ENCODE measurements at regions not wholly inside any gene's neighbourhood (a gene's known extent, or its start where the extent isn't known, plus 50 kb on each side); places are given as distances from the start of the nearest gene placed in this dataset.

DNA sequence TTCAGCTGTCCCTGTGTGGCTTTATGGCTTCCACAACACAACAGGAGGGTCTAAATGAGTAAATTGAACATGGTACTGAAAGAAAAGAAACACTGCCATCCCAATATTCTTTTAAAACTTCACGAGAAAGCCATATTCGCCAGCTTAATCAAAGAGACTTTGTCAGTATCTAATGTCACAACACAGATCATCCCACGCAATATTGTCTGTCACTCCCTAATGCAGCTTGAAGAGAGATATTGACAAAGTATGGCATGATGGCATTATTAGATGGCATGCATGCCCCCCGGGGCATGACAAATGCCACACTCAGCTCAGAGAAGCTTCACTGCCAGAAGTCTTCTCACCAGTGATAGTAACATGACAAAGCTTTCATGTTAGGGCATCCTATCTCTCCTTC is 197.8 kb downstream of the TTC8 start:
- no peak overlapping the region for H3K4me3 ChIP-seq
- DNase-seq (ENCODE audit: low read depth in 1 of 2, low spot score in 1 of 2), result no peak
- no peaks in the 10 kb centered on the region for H3K36me3 ChIP-seq
- no peaks in the 10 kb centered on the region for H3K4me1 ChIP-seq (ENCODE audit: low read depth)
- H3K27me3 ChIP-seq, result peaks cover 36% of the 10 kb centered on the region
- TF ChIP-seq, protein P1, sequence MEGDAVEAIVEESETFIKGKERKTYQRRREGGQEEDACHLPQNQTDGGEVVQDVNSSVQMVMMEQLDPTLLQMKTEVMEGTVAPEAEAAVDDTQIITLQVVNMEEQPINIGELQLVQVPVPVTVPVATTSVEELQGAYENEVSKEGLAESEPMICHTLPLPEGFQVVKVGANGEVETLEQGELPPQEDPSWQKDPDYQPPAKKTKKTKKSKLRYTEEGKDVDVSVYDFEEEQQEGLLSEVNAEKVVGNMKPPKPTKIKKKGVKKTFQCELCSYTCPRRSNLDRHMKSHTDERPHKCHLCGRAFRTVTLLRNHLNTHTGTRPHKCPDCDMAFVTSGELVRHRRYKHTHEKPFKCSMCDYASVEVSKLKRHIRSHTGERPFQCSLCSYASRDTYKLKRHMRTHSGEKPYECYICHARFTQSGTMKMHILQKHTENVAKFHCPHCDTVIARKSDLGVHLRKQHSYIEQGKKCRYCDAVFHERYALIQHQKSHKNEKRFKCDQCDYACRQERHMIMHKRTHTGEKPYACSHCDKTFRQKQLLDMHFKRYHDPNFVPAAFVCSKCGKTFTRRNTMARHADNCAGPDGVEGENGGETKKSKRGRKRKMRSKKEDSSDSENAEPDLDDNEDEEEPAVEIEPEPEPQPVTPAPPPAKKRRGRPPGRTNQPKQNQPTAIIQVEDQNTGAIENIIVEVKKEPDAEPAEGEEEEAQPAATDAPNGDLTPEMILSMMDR (IDR thresholded peaks at IDR 0.05; ENCODE audit: low read depth, low read length), result no peak
- no peak overlapping the region for H3K27ac ChIP-seq
- H3K9me3 ChIP-seq (ENCODE audit: low read depth), result no peaks in the 10 kb centered on the region

DNA sequence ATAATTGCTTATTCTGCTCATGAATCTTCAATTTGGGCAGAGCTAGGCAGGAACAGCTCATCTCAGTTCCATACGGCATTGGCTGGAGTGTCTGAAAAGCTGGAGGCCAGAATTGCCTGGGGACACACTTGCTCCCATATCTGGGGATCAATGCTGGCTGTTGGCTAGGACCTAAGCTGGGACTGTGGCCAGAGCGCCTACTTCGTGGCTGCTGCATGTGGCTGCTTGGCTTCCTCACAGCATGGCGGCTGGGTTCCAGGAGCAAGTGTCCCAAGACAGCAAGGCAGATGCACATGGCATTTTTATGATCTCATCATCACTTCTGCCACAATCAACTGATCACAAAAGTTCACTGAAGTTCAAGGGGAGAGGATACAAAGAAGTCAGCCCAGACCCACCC is 200.2 kb downstream of the TTC8 start:
- TF ChIP-seq, protein P1 (IDR thresholded peaks at IDR 0.05; ENCODE audit: low read depth, low read length), result no peak
- H3K9me3 ChIP-seq (ENCODE audit: low read depth), result no peaks in the 10 kb centered on the region
- DNase-seq (ENCODE audit: low read depth in 1 of 2, low spot score in 1 of 2), result no peak
- H3K36me3 ChIP-seq, result no peaks in the 10 kb centered on the region
- peaks cover 58% of the 10 kb centered on the region for H3K27me3 ChIP-seq
- no peak overlapping the region for H3K27ac ChIP-seq
- no peak overlapping the region for H3K4me3 ChIP-seq
- H3K4me1 ChIP-seq (ENCODE audit: low read depth), result no peaks in the 10 kb centered on the region

DNA sequence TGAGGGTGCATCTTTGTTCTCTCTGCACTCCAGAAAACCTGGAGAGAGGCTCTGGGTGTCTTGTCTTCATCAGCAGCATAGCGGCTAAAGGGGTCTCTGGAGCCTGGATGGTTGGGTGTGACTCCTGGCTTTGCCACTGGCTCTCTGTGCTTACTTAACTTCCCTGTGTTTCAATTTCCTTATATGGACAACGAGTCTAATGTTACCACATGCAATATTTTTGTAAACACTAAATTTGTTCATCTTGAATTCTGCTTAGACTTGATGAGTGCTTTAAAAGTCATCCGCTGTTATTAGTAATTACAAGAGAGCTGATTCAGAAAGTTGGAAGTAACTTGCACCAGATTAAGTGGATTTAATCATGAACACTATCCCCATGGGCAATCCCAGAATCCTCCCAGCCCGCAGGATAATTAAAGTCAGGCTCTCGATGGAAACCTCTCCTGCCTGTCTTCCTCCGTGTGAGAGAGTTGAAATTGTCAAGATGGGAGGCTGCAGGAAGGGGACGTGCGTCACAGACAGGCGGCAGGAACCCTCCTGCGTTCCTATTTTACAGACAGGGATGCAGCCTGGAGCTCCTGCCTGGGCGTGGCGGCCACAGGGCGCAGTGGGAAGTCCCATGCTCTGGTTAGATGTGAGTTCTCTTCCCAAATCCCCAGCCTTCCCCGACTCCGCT is 201.2 kb downstream of the TTC8 start:
- Histone ChIP-seq H3K36me3 (no peaks in the 10 kb centered on the region), H3K27ac (no peak overlapping the region), H3K9me3 (ENCODE audit: low read depth) (no peaks in the 10 kb centered on the region), H3K4me3 (no peak overlapping the region), H3K27me3 (peaks cover 66% of the 10 kb centered on the region), H3K4me1 (ENCODE audit: low read depth) (no peaks in the 10 kb centered on the region)
- peak in 1 of 2 donors; percentile 68 for DNase-seq (ENCODE audit: low read depth in 1 of 2, low spot score in 1 of 2)
- TF ChIP-seq, protein P1 (IDR thresholded peaks at IDR 0.05; ENCODE audit: low read depth, low read length), result no peak

DNA sequence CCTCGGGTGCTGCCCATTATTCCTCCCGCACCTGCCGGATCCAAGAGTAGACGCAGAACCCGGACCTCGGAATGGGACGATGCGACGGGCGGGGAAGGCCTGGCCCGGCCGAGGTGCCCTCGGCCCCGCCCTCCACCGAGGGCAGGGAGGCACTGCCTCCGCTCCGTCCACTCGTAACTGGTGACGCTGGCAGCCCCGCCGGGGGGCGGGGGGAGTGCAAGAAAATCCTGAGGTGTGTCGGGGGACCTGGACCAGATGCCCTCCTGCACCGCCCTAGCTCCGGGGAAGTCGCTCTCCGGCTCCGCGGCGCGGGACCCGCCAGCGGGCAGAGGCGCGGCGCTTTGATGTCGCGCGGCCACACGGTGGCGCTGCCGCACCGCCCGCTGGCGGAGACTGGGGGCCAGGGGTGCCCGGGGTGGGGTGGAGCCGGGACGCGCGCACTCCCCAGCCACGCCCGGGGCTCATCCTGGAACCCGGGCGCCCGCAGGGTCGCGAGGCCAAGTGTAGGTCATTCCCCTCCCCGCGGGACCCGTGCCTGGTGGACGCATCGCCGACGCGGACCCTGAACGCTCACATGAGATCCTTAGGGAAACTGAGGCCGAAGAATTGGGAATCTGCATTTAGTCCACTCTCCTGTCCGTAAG is 202.8 kb downstream of the TTC8 start:
- peak; percentile 59 to 71 for DNase-seq (ENCODE audit: low read depth in 1 of 2, low spot score in 1 of 2)
- Histone ChIP-seq H3K4me3 (peak overlapping the region; percentile 49), H3K27me3 (peaks cover 71% of the 10 kb centered on the region), H3K36me3 (no peaks in the 10 kb centered on the region), H3K27ac (no peak overlapping the region), H3K9me3 (ENCODE audit: low read depth) (no peaks in the 10 kb centered on the region), H3K4me1 (ENCODE audit: low read depth) (no peaks in the 10 kb centered on the region)
- TF ChIP-seq, protein P1 (IDR thresholded peaks at IDR 0.05; ENCODE audit: low read depth, low read length), result peak; percentile 69

- no peak for DNase-seq (ENCODE audit: low read depth in 1 of 2, low spot score in 1 of 2)
- no peaks in the 10 kb centered on the region for H3K36me3 ChIP-seq
- no peaks in the 10 kb centered on the region for H3K4me1 ChIP-seq (ENCODE audit: low read depth)
- H3K9me3 ChIP-seq (ENCODE audit: low read depth), result no peaks in the 10 kb centered on the region
- no peak overlapping the region for H3K27ac ChIP-seq
- H3K4me3 ChIP-seq, result no peak overlapping the region
- TF ChIP-seq, protein P1 (IDR thresholded peaks at IDR 0.05; ENCODE audit: low read depth, low read length), result no peak
- peaks cover 68% of the 10 kb centered on the region for H3K27me3 ChIP-seq
Measured at GRCh38 chr14:89028462-89029134, 204.1 kb downstream of the TTC8 start.
